Stomach smooth muscle (tissue), 2 donors: ENCODE measurements at regions not wholly inside any gene's neighbourhood (a gene's known extent, or its start where the extent isn't known, plus 50 kb on each side); places are given as distances from the start of the nearest gene placed in this dataset.

Source experiments
- H3K27ac ChIP-seq: one replicate; pipeline ENCODE4 v1.7.0; 2013; ENCODE audit warnings: mild to moderate bottlenecking, low read length, inconsistent platforms
- H3K27me3 ChIP-seq, 2 donors: one replicate each; pipeline ENCODE4 v1.7.0; 2013; ENCODE audit warnings: low read length in 2 of 2; ENCODE audit not compliant: insufficient read depth in 2 of 2, control insufficient read depth in 1 of 2
- H3K36me3 ChIP-seq, 2 donors: one replicate each; pipeline ENCODE4 v1.7.0; 2013; ENCODE audit warnings: low read length in 2 of 2; ENCODE audit not compliant: control insufficient read depth in 2 of 2, insufficient read depth in 2 of 2
- H3K4me1 ChIP-seq: one replicate; pipeline ENCODE4 v1.7.0; 2013; ENCODE audit warnings: low read length; ENCODE audit not compliant: control insufficient read depth, insufficient read depth
- H3K4me3 ChIP-seq, 2 donors: one replicate each; pipeline ENCODE4 v1.7.0; 2013; ENCODE audit warnings: low read length in 2 of 2
- H3K9ac ChIP-seq, 2 donors: one replicate each; pipeline ENCODE4 v1.7.0; 2013; ENCODE audit warnings: low read length in 2 of 2, mild to moderate bottlenecking in 1 of 2
- H3K9me3 ChIP-seq, 2 donors: one replicate each; pipeline ENCODE4 v1.7.0; 2013; ENCODE audit warnings: low read length in 2 of 2; ENCODE audit not compliant: control insufficient read depth in 2 of 2
- donor health status: healthy.
- donor health status: Pancreatic carcinoma.

- Histone ChIP-seq H3K4me1 (no peaks in the 10 kb centered on the region), H3K9me3 (peaks cover 0 to 1% of the 10 kb centered on the region in 2 donors), H3K9ac (no peak overlapping the region), H3K36me3 (no peaks in the 10 kb centered on the region), H3K4me3 (no peak overlapping the region), H3K27me3 (no peaks in the 10 kb centered on the region), H3K27ac (no peak overlapping the region)
Observed at GRCh38 chr1:98221923-98222322, 301.1 kb upstream of the DPYD start.

DNA sequence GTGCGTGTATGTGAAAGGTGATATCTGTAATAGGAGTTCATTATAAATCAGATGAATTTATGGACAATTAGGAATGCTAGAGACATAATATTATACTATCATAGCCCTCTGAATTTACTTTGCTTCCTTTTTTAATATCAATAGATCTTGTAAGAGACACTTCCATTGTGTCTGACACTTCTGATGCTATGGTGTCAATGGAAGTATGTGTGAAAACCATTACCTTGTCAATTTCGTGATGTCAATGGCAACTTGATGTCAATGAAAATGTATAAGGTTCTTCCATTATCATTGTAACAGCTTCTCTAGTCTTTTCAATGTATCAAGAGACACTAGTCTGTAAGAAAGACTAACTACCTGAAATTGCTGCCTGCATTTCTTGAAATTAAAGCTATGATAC lies 296.8 kb upstream of the DPYD start:
- peaks cover 0 to 2% of the 10 kb centered on the region in 2 donors for H3K27me3 ChIP-seq
- H3K4me1 ChIP-seq = no peaks in the 10 kb centered on the region
- H3K9ac ChIP-seq = no peak overlapping the region
- no peaks in the 10 kb centered on the region for H3K9me3 ChIP-seq
- H3K36me3 ChIP-seq = no peaks in the 10 kb centered on the region
- no peak overlapping the region for H3K27ac ChIP-seq
- H3K4me3 ChIP-seq = no peak overlapping the region

- no peak overlapping the region for H3K4me3 ChIP-seq
- no peaks in the 10 kb centered on the region for H3K9me3 ChIP-seq
- H3K36me3 ChIP-seq = no peaks in the 10 kb centered on the region
- H3K4me1 ChIP-seq = no peaks in the 10 kb centered on the region
- no peak overlapping the region for H3K27ac ChIP-seq
- peaks cover 0 to 2% of the 10 kb centered on the region in 2 donors for H3K27me3 ChIP-seq
- H3K9ac ChIP-seq = no peak overlapping the region
Observed at GRCh38 chr1:98216304-98216703, 295.5 kb upstream of the DPYD start.

GRCh38 chr1:98211271-98211845 lies 290.5 kb upstream of the DPYD start:
- Histone ChIP-seq H3K9me3 (no peaks in the 10 kb centered on the region), H3K4me3 (no peak overlapping the region), H3K27me3 (peaks cover 0 to 2% of the 10 kb centered on the region in 2 donors), H3K27ac (no peak overlapping the region), H3K4me1 (no peaks in the 10 kb centered on the region), H3K9ac (no peak overlapping the region), H3K36me3 (no peaks in the 10 kb centered on the region)

- Histone ChIP-seq H3K36me3 (no peaks in the 10 kb centered on the region), H3K4me3 (no peak overlapping the region), H3K4me1 (no peaks in the 10 kb centered on the region), H3K9me3 (no peaks in the 10 kb centered on the region), H3K27me3 (no peaks in the 10 kb centered on the region), H3K9ac (no peak overlapping the region), H3K27ac (no peak overlapping the region)
Observed at GRCh38 chr1:98210563-98210962, 289.7 kb upstream of the DPYD start.

GRCh38 chr1:98210064-98210463 lies 289.2 kb upstream of the DPYD start:
- no peaks in the 10 kb centered on the region for H3K36me3 ChIP-seq
- H3K27me3 ChIP-seq = no peaks in the 10 kb centered on the region
- no peak overlapping the region for H3K9ac ChIP-seq
- no peak overlapping the region for H3K27ac ChIP-seq
- no peaks in the 10 kb centered on the region for H3K4me1 ChIP-seq
- H3K4me3 ChIP-seq = no peak overlapping the region
- no peaks in the 10 kb centered on the region for H3K9me3 ChIP-seq

GRCh38 chr1:98205291-98206017 lies 284.6 kb upstream of the DPYD start:
- no peaks in the 10 kb centered on the region for H3K4me1 ChIP-seq
- no peak overlapping the region for H3K4me3 ChIP-seq
- H3K9me3 ChIP-seq = no peaks in the 10 kb centered on the region
- no peak overlapping the region for H3K9ac ChIP-seq
- no peaks in the 10 kb centered on the region for H3K36me3 ChIP-seq
- no peak overlapping the region for H3K27ac ChIP-seq
- no peaks in the 10 kb centered on the region for H3K27me3 ChIP-seq

DNA sequence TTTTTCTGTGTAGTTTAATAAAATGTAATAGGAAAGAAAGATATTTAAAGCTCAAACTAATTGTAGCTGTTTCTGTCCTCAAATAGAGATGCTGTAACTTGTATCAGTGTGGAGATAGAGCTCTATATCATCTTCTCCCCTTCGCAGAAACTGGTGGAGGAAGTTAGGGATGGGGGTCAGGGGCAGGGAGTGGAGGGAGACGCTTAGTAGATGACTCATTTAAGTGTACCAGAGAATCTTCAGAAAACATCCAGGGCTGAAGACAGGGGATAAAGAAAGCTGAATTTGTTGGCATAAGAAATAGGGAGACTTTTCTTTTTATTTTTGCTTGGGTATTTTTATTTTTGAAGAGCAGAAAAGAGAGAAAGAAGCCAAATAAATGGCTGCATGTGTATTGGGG lies 282.6 kb upstream of the DPYD start:
- Histone ChIP-seq H3K4me3 (no peak overlapping the region), H3K9ac (no peak overlapping the region), H3K27ac (no peak overlapping the region), H3K9me3 (no peaks in the 10 kb centered on the region), H3K4me1 (no peaks in the 10 kb centered on the region), H3K27me3 (no peaks in the 10 kb centered on the region), H3K36me3 (no peaks in the 10 kb centered on the region)

DNA sequence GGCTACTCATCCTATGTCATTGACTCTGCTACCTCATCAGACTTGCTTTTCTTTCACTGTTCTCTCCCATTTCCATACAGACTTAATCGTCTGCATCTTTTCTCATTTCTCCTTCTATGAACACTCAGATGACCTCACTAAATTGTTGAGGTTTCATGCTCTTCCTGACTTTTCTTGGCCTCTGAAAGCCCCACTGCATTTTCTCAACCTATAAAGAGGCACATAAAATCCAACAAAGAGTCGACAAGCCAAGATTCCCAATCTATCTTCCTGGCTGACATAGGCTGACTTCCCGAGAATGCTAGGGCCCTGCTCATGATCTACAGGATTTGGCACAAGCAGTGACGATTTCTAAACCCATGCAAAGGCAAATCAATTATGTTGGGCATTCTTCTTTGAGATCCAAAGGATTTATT lies 280.8 kb upstream of the DPYD start:
- no peak overlapping the region for H3K9ac ChIP-seq

GRCh38 chr1:98197356-98197755 lies 276.5 kb upstream of the DPYD start:
- Histone ChIP-seq H3K9ac (no peak overlapping the region), H3K4me1 (no peaks in the 10 kb centered on the region), H3K9me3 (no peaks in the 10 kb centered on the region), H3K4me3 (no peak overlapping the region), H3K27me3 (no peaks in the 10 kb centered on the region), H3K27ac (no peak overlapping the region), H3K36me3 (no peaks in the 10 kb centered on the region)

More for the DNA sequence above, 280.8 kb upstream of the DPYD start:
- Histone ChIP-seq H3K4me3 (no peak overlapping the region), H3K27ac (no peak overlapping the region), H3K9me3 (no peaks in the 10 kb centered on the region), H3K4me1 (no peaks in the 10 kb centered on the region), H3K36me3 (no peaks in the 10 kb centered on the region), H3K27me3 (no peaks in the 10 kb centered on the region)

DNA sequence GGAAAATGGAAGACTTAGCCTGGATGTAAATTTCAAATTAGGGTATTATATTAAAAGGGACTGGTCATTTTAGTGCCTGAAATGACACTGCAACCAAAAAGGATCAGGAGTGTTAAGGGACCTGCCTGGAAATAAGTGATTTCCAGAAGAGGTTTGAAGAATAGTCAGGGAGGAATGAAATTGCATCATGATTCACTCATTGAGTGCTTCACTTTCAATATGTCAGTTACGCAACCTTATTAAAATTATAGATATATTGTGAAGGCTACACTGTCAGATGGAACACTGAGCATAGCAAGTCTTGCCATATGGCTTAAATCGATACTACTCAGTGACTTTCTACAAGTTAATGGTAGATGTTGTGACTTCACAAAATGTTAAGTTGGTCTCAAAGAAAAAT lies 275.2 kb upstream of the DPYD start:
- H3K4me3 ChIP-seq = no peak overlapping the region
- H3K9ac ChIP-seq = no peak overlapping the region
- no peak overlapping the region for H3K27ac ChIP-seq
- no peaks in the 10 kb centered on the region for H3K27me3 ChIP-seq
- H3K9me3 ChIP-seq = no peaks in the 10 kb centered on the region
- H3K4me1 ChIP-seq = no peaks in the 10 kb centered on the region
- H3K36me3 ChIP-seq = no peaks in the 10 kb centered on the region
